ENCODE measurements at regions not wholly inside any gene's neighbourhood (a gene's known extent, or its start where the extent isn't known, plus 50 kb on each side); places are given as distances from the start of the nearest gene placed in this dataset.

GRCh38 chr19:34017024-34017423, 155.3 kb upstream of the LSM14A start:
- peaks cover 2% of the 10 kb centered on the region for H3K9me3 ChIP-seq (ENCODE audit: insufficient read depth, low read length, severe bottlenecking)
- no peak overlapping the region for H3K4me2 ChIP-seq (ENCODE audit: insufficient read depth, low read length)
- H3K27ac ChIP-seq (ENCODE audit: low read length) = no peak overlapping the region
- H3K9ac ChIP-seq (ENCODE audit: low read depth, low read length) = no peak overlapping the region
- H3K36me3 ChIP-seq (ENCODE audit: insufficient read depth, low read length) = no peaks in the 10 kb centered on the region
- H3K79me2 ChIP-seq (ENCODE audit: insufficient read depth, low read length) = no peaks in the 10 kb centered on the region
- no peaks in the 10 kb centered on the region for H3K4me1 ChIP-seq (ENCODE audit: insufficient read depth, low read length)
- H4K20me1 ChIP-seq (ENCODE audit: insufficient read depth, low read length) = no peaks in the 10 kb centered on the region
- H3K4me3 ChIP-seq (ENCODE audit: low read depth in 1 of 2, low read length in 2 of 2) = no peak overlapping the region
- peaks cover 2% of the 10 kb centered on the region for H3K27me3 ChIP-seq (ENCODE audit: insufficient read depth, low read length, poor library complexity)
- TF ChIP-seq CTCF (IDR thresholded peaks at IDR 0.05; ENCODE audit: borderline replicate concordance, extremely low read depth, low read length, poor library complexity, severe bottlenecking) (peak; percentile 15), EZH2 (IDR thresholded peaks at IDR 0.05; ENCODE audit: borderline replicate concordance, low read depth, low read length, severe bottlenecking) (no peak)
- ATAC-seq (ENCODE audit: insufficient read depth, low read depth) = no peak
- H2AFZ ChIP-seq (ENCODE audit: low read depth, low read length) = no peak overlapping the region
- DNase-seq = no peak

- H3K4me3 ChIP-seq (ENCODE audit: low read depth in 1 of 2, low read length in 2 of 2) = no peak overlapping the region
- H3K9me3 ChIP-seq (ENCODE audit: insufficient read depth, low read length, severe bottlenecking) = peaks cover 3% of the 10 kb centered on the region
- H3K79me2 ChIP-seq (ENCODE audit: insufficient read depth, low read length) = no peaks in the 10 kb centered on the region
- ATAC-seq (ENCODE audit: insufficient read depth, low read depth) (no peak), DNase-seq (no peak)
- peaks cover 2% of the 10 kb centered on the region for H3K27me3 ChIP-seq (ENCODE audit: insufficient read depth, low read length, poor library complexity)
- no peak overlapping the region for H3K4me2 ChIP-seq (ENCODE audit: insufficient read depth, low read length)
- no peaks in the 10 kb centered on the region for H3K4me1 ChIP-seq (ENCODE audit: insufficient read depth, low read length)
- H3K9ac ChIP-seq (ENCODE audit: low read depth, low read length) = no peak overlapping the region
- no peaks in the 10 kb centered on the region for H4K20me1 ChIP-seq (ENCODE audit: insufficient read depth, low read length)
- H2AFZ ChIP-seq (ENCODE audit: low read depth, low read length) = no peak overlapping the region
- H3K27ac ChIP-seq (ENCODE audit: low read length) = no peak overlapping the region
- TF ChIP-seq CTCF (IDR thresholded peaks at IDR 0.05; ENCODE audit: borderline replicate concordance, extremely low read depth, low read length, poor library complexity, severe bottlenecking) (no peak), EZH2 (IDR thresholded peaks at IDR 0.05; ENCODE audit: borderline replicate concordance, low read depth, low read length, severe bottlenecking) (no peak)
- H3K36me3 ChIP-seq (ENCODE audit: insufficient read depth, low read length) = no peaks in the 10 kb centered on the region
Measured at GRCh38 chr19:34017601-34018000, 154.7 kb upstream of the LSM14A start.

- Histone ChIP-seq H3K4me2 (ENCODE audit: insufficient read depth, low read length) (no peak overlapping the region), H3K9ac (ENCODE audit: low read depth, low read length) (no peak overlapping the region), H3K36me3 (ENCODE audit: insufficient read depth, low read length) (no peaks in the 10 kb centered on the region), H3K27ac (ENCODE audit: low read length) (no peak overlapping the region), H2AFZ (ENCODE audit: low read depth, low read length) (no peak overlapping the region), H3K4me3 (ENCODE audit: low read depth in 1 of 2, low read length in 2 of 2) (no peak overlapping the region), H3K9me3 (ENCODE audit: insufficient read depth, low read length, severe bottlenecking) (peaks cover 10% of the 10 kb centered on the region), H3K79me2 (ENCODE audit: insufficient read depth, low read length) (no peaks in the 10 kb centered on the region), H3K27me3 (ENCODE audit: insufficient read depth, low read length, poor library complexity) (peaks cover 2% of the 10 kb centered on the region), H4K20me1 (ENCODE audit: insufficient read depth, low read length) (no peaks in the 10 kb centered on the region), H3K4me1 (ENCODE audit: insufficient read depth, low read length) (no peaks in the 10 kb centered on the region)
- ATAC-seq (ENCODE audit: insufficient read depth, low read depth) (no peak), DNase-seq (no peak)
- TF ChIP-seq EZH2 (IDR thresholded peaks at IDR 0.05; ENCODE audit: borderline replicate concordance, low read depth, low read length, severe bottlenecking) (no peak), CTCF (IDR thresholded peaks at IDR 0.05; ENCODE audit: borderline replicate concordance, extremely low read depth, low read length, poor library complexity, severe bottlenecking) (no peak)
Measured at GRCh38 chr19:34018546-34018945, 153.8 kb upstream of the LSM14A start.

- no peak overlapping the region for H3K9ac ChIP-seq (ENCODE audit: low read depth, low read length)
- H2AFZ ChIP-seq (ENCODE audit: low read depth, low read length) = no peak overlapping the region
- peaks cover 2% of the 10 kb centered on the region for H3K27me3 ChIP-seq (ENCODE audit: insufficient read depth, low read length, poor library complexity)
- no peaks in the 10 kb centered on the region for H3K36me3 ChIP-seq (ENCODE audit: insufficient read depth, low read length)
- no peaks in the 10 kb centered on the region for H3K79me2 ChIP-seq (ENCODE audit: insufficient read depth, low read length)
- no peak for ATAC-seq (ENCODE audit: insufficient read depth, low read depth)
- no peaks in the 10 kb centered on the region for H4K20me1 ChIP-seq (ENCODE audit: insufficient read depth, low read length)
- no peak for DNase-seq
- no peak overlapping the region for H3K27ac ChIP-seq (ENCODE audit: low read length)
- H3K4me3 ChIP-seq (ENCODE audit: low read depth in 1 of 2, low read length in 2 of 2) = no peak overlapping the region
- H3K4me1 ChIP-seq (ENCODE audit: insufficient read depth, low read length) = no peaks in the 10 kb centered on the region
- H3K4me2 ChIP-seq (ENCODE audit: insufficient read depth, low read length) = no peak overlapping the region
- peaks cover 14% of the 10 kb centered on the region for H3K9me3 ChIP-seq (ENCODE audit: insufficient read depth, low read length, severe bottlenecking)
- TF ChIP-seq EZH2 (IDR thresholded peaks at IDR 0.05; ENCODE audit: borderline replicate concordance, low read depth, low read length, severe bottlenecking) (no peak), CTCF (IDR thresholded peaks at IDR 0.05; ENCODE audit: borderline replicate concordance, extremely low read depth, low read length, poor library complexity, severe bottlenecking) (no peak)
Measured at GRCh38 chr19:34023381-34023780, 148.9 kb upstream of the LSM14A start.
